CD4-positive, CD25-positive, alpha-beta regulatory T cell (primary cell): ENCODE measurements at regions not wholly inside any gene's neighbourhood (a gene's known extent, or its start where the extent isn't known, plus 50 kb on each side); places are given as distances from the start of the nearest gene placed in this dataset.
A peak's percentile ranks its signal among the peaks of the same experiment; 100 is the strongest.

Experiments
- ATAC-seq, 2 donors: fragments of 150-1000 bp; cut with Tn5 transposase; one replicate each; pipeline ENCODE4 v1.10.0; 2021; ENCODE audit warnings: low read depth in 2 of 2, moderate number of reproducible peaks in 2 of 2, moderate library complexity in 1 of 2
- DNase-seq, 3 donors: peaks; one replicate each; pipeline versions ENCODE4 v3.0.0 to v3.0.0-alpha.2; 2012 to 2022; ENCODE audit warnings: mixed read lengths in 1 of 3
- H3K27ac ChIP-seq: one replicate; pipeline ENCODE4 v1.7.0; 2013; ENCODE audit warnings: mild to moderate bottlenecking, low read length; ENCODE audit not compliant: insufficient read depth, poor library complexity, severe bottlenecking
- H3K27me3 ChIP-seq: one replicate; pipeline ENCODE4 v1.7.0; 2013; ENCODE audit warnings: low read length; ENCODE audit not compliant: control insufficient read depth, insufficient read depth
- H3K36me3 ChIP-seq: one replicate; pipeline ENCODE4 v1.7.0; 2013; ENCODE audit warnings: mild to moderate bottlenecking, low read length, moderate library complexity; ENCODE audit not compliant: control insufficient read depth, insufficient read depth
- H3K4me1 ChIP-seq: 2 replicates; pipeline ENCODE4 v1.7.0; 2013; ENCODE audit warnings: mild to moderate bottlenecking, low read length; ENCODE audit not compliant: insufficient read depth, control insufficient read depth, poor library complexity, severe bottlenecking
- H3K4me3 ChIP-seq: one replicate; pipeline ENCODE4 v1.7.0; 2013; ENCODE audit warnings: low read depth, mild to moderate bottlenecking, low read length, moderate library complexity
- H3K9me3 ChIP-seq, 2 experiments: 1 replicate in 1 of 2; 2 replicates in 1 of 2; pipeline ENCODE4 v1.7.0; 2013; ENCODE audit warnings: low read length in 2 of 2, mild to moderate bottlenecking in 1 of 2, moderate library complexity in 1 of 2; ENCODE audit not compliant: control insufficient read depth in 2 of 2
- H3K27ac Mint-ChIP-seq, 3 donors: one replicate each; pipeline ENCODE4 v1.8.0; 2020 to 2022; ENCODE audit warnings: mild to moderate bottlenecking in 3 of 3, mixed read lengths in 3 of 3, moderate library complexity in 2 of 3
- H3K27me3 Mint-ChIP-seq: one replicate; pipeline ENCODE4 v1.8.0; 2022; ENCODE audit warnings: mild to moderate bottlenecking, mixed read lengths
- H3K36me3 Mint-ChIP-seq: one replicate; pipeline ENCODE4 v1.8.0; 2020; ENCODE audit warnings: mixed read lengths
- H3K4me1 Mint-ChIP-seq, 4 donors: one replicate each; pipeline ENCODE4 v1.8.0; 2020 to 2022; ENCODE audit warnings: mixed read lengths in 4 of 4, mild to moderate bottlenecking in 1 of 4
- H3K4me3 Mint-ChIP-seq, 4 donors: one replicate each; pipeline ENCODE4 v1.8.0; 2020 to 2022; ENCODE audit warnings: mild to moderate bottlenecking in 4 of 4, mixed read lengths in 4 of 4, moderate library complexity in 3 of 4
- H3K9me3 Mint-ChIP-seq, 7 donors: one replicate each; pipeline ENCODE4 v1.8.0; 2020 to 2022; ENCODE audit warnings: mixed read lengths in 7 of 7, mild to moderate bottlenecking in 3 of 7, moderate library complexity in 2 of 7

DNA sequence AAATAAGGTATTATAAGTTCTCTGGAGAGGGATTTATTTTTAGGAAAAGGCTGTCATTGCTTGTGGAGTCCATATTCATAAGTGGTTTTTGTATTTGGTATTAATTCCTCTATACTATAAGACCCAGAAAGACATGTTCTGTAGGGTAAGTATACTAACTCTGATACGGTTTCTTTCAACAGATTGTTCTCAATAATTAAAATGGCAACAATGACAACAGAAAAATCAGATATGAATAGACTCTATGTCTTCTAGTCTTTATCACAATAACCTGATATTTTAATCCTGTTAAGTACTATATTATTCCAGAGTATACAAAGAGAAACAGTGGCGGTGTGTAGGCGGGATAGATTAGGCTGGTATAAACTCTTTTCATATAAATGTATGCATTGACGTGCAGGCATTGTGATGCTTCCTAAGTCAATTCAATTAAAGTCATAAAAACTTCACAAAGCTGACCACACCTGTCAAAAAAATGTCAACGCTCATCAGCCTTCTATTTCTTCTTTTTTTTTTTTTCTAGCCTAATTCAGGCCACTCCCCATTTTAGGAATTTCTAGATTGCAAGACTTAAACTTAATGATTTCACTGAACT lies 150.4 kb downstream of the TRIML1 start:
- Histone ChIP-seq H3K4me1 (no peaks in the 10 kb centered on the region), H3K36me3 (no peaks in the 10 kb centered on the region), H3K4me3 (no peak overlapping the region), H3K27me3 (no peaks in the 10 kb centered on the region), H3K9me3 (no peaks in the 10 kb centered on the region), H3K27ac (no peak overlapping the region)
- H3K4me1 Mint-ChIP-seq = no peaks in the 10 kb centered on the region
- H3K9me3 Mint-ChIP-seq = peaks cover 0 to 5% (median 3%) of the 10 kb centered on the region in 7 donors
- H3K27ac Mint-ChIP-seq = no peak overlapping the region
- no peaks in the 10 kb centered on the region for H3K27me3 Mint-ChIP-seq
- ATAC-seq = no peak
- H3K4me3 Mint-ChIP-seq = no peak overlapping the region
- DNase-seq = no peak
- no peaks in the 10 kb centered on the region for H3K36me3 Mint-ChIP-seq

DNA sequence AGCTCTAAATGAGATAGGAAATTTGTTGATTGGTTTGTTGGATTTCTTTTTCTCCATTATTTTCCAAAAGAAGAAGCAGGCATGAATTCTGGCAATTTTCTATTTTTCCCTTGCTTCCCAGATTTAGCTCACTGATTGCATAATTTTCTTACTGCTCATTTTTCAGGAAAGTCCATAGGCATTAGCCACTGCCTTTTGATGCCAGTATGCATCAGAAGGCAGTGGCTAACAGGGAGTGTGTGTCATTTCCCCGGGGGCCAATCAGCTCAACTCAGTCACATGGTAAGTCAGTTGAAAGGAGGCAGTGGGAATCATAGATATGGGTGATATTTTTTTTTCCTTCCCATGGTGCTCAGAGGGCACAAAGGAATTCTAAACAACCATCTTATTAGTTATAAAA lies 156.7 kb downstream of the TRIML1 start:
- no peaks in the 10 kb centered on the region for H3K4me1 ChIP-seq
- H3K36me3 ChIP-seq = no peaks in the 10 kb centered on the region
- no peak overlapping the region for H3K27ac Mint-ChIP-seq
- peaks cover 0 to 17% (median 11%) of the 10 kb centered on the region in 7 donors for H3K9me3 Mint-ChIP-seq
- H3K27ac ChIP-seq = no peak overlapping the region
- H3K9me3 ChIP-seq = peaks cover 0 to 4% of the 10 kb centered on the region in 2 experiments
- H3K4me3 ChIP-seq = no peak overlapping the region
- DNase-seq (no peak), ATAC-seq (no peak)
- H3K27me3 Mint-ChIP-seq = no peaks in the 10 kb centered on the region
- H3K27me3 ChIP-seq = no peaks in the 10 kb centered on the region
- H3K4me1 Mint-ChIP-seq = no peaks in the 10 kb centered on the region
- H3K36me3 Mint-ChIP-seq = no peaks in the 10 kb centered on the region
- no peak overlapping the region for H3K4me3 Mint-ChIP-seq

DNA sequence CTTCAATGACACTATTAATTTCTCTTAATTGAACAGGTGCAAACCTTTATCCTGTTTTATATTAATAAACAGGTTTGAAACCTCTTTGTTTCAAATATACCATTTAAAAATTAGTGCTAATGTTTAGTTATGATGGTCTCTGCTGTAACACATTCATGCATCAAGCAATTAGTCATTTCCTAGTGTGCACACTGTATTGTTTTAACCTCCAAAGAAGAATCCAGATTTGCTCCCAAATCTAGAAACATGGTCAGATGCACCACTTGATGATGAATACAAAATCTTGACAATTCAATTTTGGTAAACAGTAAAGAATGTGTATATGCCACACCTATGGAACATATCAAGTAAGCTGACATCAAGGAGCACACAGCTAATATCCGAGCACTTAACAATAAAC lies 157.1 kb downstream of the TRIML1 start:
- ATAC-seq = no peak
- H3K4me3 Mint-ChIP-seq = no peak overlapping the region
- DNase-seq = no peak
- H3K4me3 ChIP-seq = no peak overlapping the region
- H3K36me3 ChIP-seq = no peaks in the 10 kb centered on the region
- H3K27me3 ChIP-seq = no peaks in the 10 kb centered on the region
- no peak overlapping the region for H3K27ac ChIP-seq
- H3K27me3 Mint-ChIP-seq = no peaks in the 10 kb centered on the region
- peaks cover 0 to 4% of the 10 kb centered on the region in 2 experiments for H3K9me3 ChIP-seq
- no peaks in the 10 kb centered on the region for H3K36me3 Mint-ChIP-seq
- H3K4me1 ChIP-seq = no peaks in the 10 kb centered on the region
- no peak overlapping the region for H3K27ac Mint-ChIP-seq
- H3K4me1 Mint-ChIP-seq = no peaks in the 10 kb centered on the region
- peaks cover 0 to 19% (median 11%) of the 10 kb centered on the region in 7 donors for H3K9me3 Mint-ChIP-seq

DNA sequence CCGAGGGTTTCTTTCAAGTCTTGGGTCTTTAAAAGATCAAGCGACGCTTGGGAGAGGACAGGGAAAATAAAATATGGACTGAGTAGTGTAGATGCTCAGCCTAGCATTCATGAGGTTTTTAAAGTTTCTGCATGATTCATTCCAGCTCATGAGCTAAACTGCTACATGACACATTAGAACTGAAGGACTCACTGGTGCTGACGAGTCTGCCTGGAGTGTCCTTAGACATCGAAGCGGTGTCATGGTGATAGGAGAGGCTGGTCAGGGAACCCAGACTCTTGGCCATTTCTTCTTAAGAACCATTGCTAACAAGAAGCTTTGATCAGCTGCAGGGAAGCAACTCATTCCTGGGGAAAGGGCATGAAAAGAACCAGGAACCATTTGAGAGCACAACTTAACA lies 158.6 kb downstream of the TRIML1 start:
- Mint-ChIP-seq H3K9me3 (peaks cover 0 to 27% (median 11%) of the 10 kb centered on the region in 7 donors), H3K27me3 (no peaks in the 10 kb centered on the region), H3K4me3 (no peak overlapping the region), H3K27ac (no peak overlapping the region), H3K4me1 (no peaks in the 10 kb centered on the region), H3K36me3 (no peaks in the 10 kb centered on the region)
- Histone ChIP-seq H3K27ac (no peak overlapping the region), H3K4me1 (no peaks in the 10 kb centered on the region), H3K27me3 (no peaks in the 10 kb centered on the region), H3K36me3 (no peaks in the 10 kb centered on the region), H3K9me3 (peaks cover 0 to 5% of the 10 kb centered on the region in 2 experiments), H3K4me3 (no peak overlapping the region)
- DNase-seq (no peak), ATAC-seq (no peak)

DNA sequence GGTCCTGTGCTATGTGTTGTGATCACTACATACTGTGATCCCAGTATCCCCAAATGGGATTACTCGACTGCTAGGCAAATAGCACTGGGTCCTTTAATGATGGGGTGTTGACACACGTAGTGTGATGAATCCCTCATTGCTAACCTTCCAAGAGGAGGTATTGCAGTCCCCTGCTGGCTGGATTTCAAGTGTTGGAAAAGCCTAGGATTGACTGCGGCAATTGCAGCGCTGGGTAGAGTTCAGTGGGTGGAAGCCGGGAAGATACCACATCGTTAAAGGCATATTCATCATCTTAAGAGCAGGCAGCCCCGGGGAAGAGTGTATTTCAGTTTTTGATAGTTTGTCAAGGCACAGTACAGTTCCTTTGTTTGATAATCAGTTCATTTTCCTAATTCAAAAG lies 159.9 kb downstream of the TRIML1 start:
- H3K36me3 ChIP-seq = no peaks in the 10 kb centered on the region
- H3K27me3 Mint-ChIP-seq = no peaks in the 10 kb centered on the region

DNA sequence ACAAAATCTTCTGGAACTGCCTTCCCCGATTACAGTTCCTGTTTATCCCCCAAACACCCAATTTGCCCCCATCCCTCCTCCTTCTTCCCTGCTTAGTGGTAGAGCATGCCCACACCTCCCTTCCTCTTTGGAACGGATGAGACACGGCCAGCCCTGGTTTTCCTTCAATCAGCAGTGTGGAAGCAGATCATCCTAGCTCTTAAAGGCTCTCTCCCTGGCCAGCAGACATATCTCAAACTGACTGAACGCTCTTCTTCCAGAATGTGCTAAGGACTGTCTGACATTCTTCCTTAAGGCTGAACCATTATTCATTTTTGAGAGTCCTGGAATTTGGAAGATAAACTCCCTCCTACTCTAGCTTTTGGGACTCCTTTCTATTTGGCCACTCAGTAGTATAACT lies 161.1 kb downstream of the TRIML1 start:
- Histone ChIP-seq H3K4me1 (no peaks in the 10 kb centered on the region), H3K4me3 (no peak overlapping the region), H3K36me3 (no peaks in the 10 kb centered on the region), H3K27ac (no peak overlapping the region), H3K9me3 (peaks cover 0 to 9% of the 10 kb centered on the region in 2 experiments), H3K27me3 (no peaks in the 10 kb centered on the region)
- Mint-ChIP-seq H3K27me3 (no peaks in the 10 kb centered on the region), H3K4me1 (no peaks in the 10 kb centered on the region), H3K36me3 (no peaks in the 10 kb centered on the region), H3K27ac (no peak overlapping the region), H3K9me3 (peaks cover 0 to 27% (median 11%) of the 10 kb centered on the region in 7 donors), H3K4me3 (no peak overlapping the region)
- ATAC-seq = no peak
- no peak for DNase-seq

More for the DNA sequence above, 159.9 kb downstream of the TRIML1 start:
- Mint-ChIP-seq H3K4me1 (no peaks in the 10 kb centered on the region), H3K36me3 (no peaks in the 10 kb centered on the region), H3K27ac (peak overlapping the region in 1 of 3 donors; percentile 14), H3K4me3 (no peak overlapping the region), H3K9me3 (peaks cover 0 to 27% (median 11%) of the 10 kb centered on the region in 7 donors)
- Histone ChIP-seq H3K4me3 (no peak overlapping the region), H3K9me3 (peaks cover 0 to 9% of the 10 kb centered on the region in 2 experiments), H3K27ac (no peak overlapping the region), H3K4me1 (no peaks in the 10 kb centered on the region), H3K27me3 (no peaks in the 10 kb centered on the region)
- no peak for DNase-seq
- no peak for ATAC-seq

DNA sequence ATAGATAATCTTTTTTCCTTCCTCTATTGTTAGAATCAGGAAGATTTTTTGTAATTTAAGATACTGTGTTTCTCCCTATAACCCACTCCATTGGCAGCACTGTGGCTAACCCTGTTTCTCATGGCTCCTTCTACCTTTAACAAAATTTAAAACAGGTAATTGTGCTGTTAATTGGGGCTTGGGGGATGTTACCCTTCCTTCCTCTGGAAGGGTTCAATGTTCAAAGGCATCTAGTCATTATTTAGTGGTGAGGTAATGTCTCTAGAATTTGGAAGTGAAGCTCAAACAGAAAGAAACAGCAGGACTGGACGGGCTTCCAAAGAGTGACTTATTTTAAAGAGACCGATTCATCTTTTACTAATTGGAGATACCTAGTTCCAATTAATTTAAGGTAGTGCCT lies 166.4 kb downstream of the TRIML1 start:
- Mint-ChIP-seq H3K4me1 (no peaks in the 10 kb centered on the region), H3K27ac (no peak overlapping the region), H3K36me3 (no peaks in the 10 kb centered on the region), H3K27me3 (no peaks in the 10 kb centered on the region), H3K4me3 (no peak overlapping the region), H3K9me3 (peaks cover 0 to 15% (median 6%) of the 10 kb centered on the region in 7 donors)
- ATAC-seq (no peak), DNase-seq (no peak)
- Histone ChIP-seq H3K27me3 (no peaks in the 10 kb centered on the region), H3K27ac (no peak overlapping the region), H3K4me1 (no peaks in the 10 kb centered on the region), H3K36me3 (no peaks in the 10 kb centered on the region), H3K4me3 (no peak overlapping the region), H3K9me3 (peaks cover 3 to 5% of the 10 kb centered on the region in 2 experiments)

DNA sequence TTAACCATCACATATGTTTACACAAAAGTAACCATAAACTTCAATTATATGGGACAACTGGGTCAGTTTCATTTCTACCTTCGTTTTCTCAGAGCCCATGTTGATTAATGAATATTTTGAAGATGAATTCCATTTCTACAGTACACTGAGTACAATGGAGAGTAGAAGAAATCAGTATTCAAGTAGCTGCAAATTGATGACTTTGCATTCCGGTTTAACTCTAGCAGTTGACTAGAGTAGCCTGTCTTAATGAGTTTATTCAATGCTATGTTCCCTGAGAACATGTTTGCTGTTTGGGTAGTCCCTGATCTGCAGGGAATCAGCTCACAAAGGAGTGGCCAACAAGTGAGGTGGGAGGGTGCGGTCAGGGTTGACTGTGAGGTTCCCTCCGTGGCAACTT lies 168.3 kb downstream of the TRIML1 start:
- Histone ChIP-seq H3K27ac (no peak overlapping the region), H3K4me1 (no peaks in the 10 kb centered on the region), H3K9me3 (peaks cover 3 to 5% of the 10 kb centered on the region in 2 experiments), H3K4me3 (no peak overlapping the region), H3K27me3 (no peaks in the 10 kb centered on the region), H3K36me3 (no peaks in the 10 kb centered on the region)
- H3K4me1 Mint-ChIP-seq = no peaks in the 10 kb centered on the region
- H3K36me3 Mint-ChIP-seq = no peaks in the 10 kb centered on the region
- H3K27me3 Mint-ChIP-seq = no peaks in the 10 kb centered on the region
- no peak overlapping the region for H3K4me3 Mint-ChIP-seq
- no peak overlapping the region for H3K27ac Mint-ChIP-seq
- ATAC-seq (no peak), DNase-seq (no peak)
- H3K9me3 Mint-ChIP-seq = peaks cover 0 to 8% (median 2%) of the 10 kb centered on the region in 7 donors
